ENCODE measurements at regions not wholly inside any gene's neighbourhood (a gene's known extent, or its start where the extent isn't known, plus 50 kb on each side); places are given as distances from the start of the nearest gene placed in this dataset.

DNA sequence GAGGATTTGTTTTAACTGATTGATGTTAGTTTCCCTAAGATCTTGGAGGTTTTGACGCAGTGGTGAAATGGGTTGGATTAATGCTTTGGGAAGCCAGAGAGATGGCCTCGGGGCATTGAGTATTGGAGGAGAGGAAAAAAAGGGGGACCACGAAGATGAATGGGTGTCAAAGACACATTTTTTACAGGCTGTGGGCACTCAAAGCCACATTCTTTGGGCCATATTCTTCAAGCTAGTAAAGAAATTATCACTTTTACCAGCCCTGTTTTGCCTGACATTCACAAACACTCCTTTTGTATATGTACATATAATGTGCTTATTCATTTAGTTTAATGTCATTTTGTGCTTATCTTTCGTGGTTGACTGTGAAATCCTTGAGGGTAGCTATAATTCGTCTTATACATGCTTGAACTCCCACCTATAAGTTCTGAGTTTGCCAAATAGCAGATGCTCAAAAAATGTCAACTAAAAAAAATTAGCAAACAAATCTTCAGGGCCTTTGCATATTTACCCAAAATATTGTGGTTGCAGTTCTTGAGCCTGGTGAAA lies 146.3 kb downstream of the ARL6IP6 start:
- TF ChIP-seq, protein P1, sequence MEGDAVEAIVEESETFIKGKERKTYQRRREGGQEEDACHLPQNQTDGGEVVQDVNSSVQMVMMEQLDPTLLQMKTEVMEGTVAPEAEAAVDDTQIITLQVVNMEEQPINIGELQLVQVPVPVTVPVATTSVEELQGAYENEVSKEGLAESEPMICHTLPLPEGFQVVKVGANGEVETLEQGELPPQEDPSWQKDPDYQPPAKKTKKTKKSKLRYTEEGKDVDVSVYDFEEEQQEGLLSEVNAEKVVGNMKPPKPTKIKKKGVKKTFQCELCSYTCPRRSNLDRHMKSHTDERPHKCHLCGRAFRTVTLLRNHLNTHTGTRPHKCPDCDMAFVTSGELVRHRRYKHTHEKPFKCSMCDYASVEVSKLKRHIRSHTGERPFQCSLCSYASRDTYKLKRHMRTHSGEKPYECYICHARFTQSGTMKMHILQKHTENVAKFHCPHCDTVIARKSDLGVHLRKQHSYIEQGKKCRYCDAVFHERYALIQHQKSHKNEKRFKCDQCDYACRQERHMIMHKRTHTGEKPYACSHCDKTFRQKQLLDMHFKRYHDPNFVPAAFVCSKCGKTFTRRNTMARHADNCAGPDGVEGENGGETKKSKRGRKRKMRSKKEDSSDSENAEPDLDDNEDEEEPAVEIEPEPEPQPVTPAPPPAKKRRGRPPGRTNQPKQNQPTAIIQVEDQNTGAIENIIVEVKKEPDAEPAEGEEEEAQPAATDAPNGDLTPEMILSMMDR (IDR thresholded peaks at IDR 0.05 in 4 of 5, conservative IDR thresholded peaks at IDR 0.05 in 1 of 5), result no peak
- TF ChIP-seq POLR2A (IDR thresholded peaks at IDR 0.05), result no peak
